ENCODE measurements at regions not wholly inside any gene's neighbourhood (a gene's known extent, or its start where the extent isn't known, plus 50 kb on each side); places are given as distances from the start of the nearest gene placed in this dataset.

DNA sequence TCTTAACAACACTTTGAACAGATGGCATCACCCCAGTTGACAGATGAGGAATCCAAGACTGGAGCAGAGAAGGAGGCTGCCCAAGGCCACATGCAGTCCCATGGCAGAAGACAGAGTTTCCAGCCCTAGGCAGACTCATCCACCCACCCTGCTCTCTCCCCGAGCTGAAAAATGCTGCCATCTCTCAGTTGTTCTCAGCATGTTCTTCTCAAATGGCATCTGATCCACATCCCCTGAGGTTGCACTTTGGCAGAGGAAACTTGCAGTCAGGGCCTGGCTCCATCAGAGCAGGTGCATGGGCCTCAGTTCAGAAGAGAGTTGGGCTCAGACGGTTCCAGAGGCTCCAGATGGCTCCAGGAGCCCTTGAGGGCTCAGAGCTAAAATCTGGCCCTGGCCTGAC lies 709.4 kb downstream of the MATN1 start:
- no peak for DNase-seq (ENCODE audit: low read depth)
- Histone ChIP-seq H3K4me3 (ENCODE audit: low read depth, low read length) (no peak overlapping the region), H3K27me3 (ENCODE audit: control insufficient read depth, insufficient read depth, low read length) (no peaks in the 10 kb centered on the region), H3K36me3 (ENCODE audit: control insufficient read depth, insufficient read depth, low read length) (no peaks in the 10 kb centered on the region)
- TF ChIP-seq, protein P1, sequence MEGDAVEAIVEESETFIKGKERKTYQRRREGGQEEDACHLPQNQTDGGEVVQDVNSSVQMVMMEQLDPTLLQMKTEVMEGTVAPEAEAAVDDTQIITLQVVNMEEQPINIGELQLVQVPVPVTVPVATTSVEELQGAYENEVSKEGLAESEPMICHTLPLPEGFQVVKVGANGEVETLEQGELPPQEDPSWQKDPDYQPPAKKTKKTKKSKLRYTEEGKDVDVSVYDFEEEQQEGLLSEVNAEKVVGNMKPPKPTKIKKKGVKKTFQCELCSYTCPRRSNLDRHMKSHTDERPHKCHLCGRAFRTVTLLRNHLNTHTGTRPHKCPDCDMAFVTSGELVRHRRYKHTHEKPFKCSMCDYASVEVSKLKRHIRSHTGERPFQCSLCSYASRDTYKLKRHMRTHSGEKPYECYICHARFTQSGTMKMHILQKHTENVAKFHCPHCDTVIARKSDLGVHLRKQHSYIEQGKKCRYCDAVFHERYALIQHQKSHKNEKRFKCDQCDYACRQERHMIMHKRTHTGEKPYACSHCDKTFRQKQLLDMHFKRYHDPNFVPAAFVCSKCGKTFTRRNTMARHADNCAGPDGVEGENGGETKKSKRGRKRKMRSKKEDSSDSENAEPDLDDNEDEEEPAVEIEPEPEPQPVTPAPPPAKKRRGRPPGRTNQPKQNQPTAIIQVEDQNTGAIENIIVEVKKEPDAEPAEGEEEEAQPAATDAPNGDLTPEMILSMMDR (IDR thresholded peaks at IDR 0.05; ENCODE audit: insufficient read depth, low read length, poor library complexity, severe bottlenecking) = no peak

DNA sequence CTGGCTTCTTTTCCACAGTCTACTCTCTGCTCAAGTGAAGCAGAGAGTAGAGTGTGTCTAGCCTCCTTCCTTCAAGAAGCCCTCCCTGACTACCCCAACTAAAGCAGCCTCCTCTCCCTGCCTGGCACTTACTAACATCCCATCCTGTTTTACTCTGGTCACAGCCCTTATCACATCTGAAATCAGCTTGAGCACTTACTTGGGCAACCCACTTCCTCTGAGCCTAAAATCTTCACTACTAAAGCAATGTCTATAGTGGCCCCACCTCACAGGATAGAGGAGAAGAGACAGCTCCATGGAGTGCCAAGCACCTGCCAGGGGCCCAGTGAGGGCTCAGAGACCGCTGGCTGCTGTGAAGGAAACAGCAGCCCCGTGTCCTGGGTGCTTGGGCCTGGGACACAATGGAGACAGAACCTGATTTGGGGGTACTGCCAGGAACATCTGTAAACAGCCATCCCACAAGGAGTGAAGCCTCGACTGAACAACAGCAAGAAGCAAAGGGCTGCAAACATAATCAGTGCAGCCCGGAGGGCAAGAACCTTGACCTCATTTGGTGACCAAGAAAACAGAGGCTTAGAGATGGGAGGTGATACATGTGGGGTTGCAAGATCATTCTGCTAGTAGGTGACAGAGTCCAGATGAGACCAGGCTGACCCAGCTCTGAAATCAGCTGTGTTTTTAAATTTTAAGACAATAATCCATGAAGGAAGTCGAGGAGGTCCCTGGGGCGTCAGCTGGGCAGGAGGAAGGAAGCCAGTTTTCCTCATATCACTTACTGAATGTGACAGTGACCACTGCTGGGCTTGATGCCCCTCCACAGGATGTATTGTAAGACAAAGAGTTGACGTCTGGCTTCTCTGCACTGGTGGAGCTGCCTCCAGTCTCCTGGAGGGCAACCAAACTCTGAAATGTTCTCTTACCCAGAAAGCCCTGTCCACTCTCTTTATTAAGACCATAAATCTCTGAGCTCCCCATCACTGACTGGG lies 710.6 kb downstream of the MATN1 start:
- TF ChIP-seq, protein P1 (IDR thresholded peaks at IDR 0.05; ENCODE audit: insufficient read depth, low read length, poor library complexity, severe bottlenecking) = no peak

GRCh38 chr1:30011970-30012369 lies 711.4 kb downstream of the MATN1 start:
- TF ChIP-seq, protein P1 (IDR thresholded peaks at IDR 0.05; ENCODE audit: insufficient read depth, low read length, poor library complexity, severe bottlenecking) = no peak
- DNase-seq (ENCODE audit: low read depth) = no peak
- Histone ChIP-seq H3K36me3 (ENCODE audit: control insufficient read depth, insufficient read depth, low read length) (no peaks in the 10 kb centered on the region), H3K4me3 (ENCODE audit: low read depth, low read length) (no peak overlapping the region), H3K27me3 (ENCODE audit: control insufficient read depth, insufficient read depth, low read length) (no peaks in the 10 kb centered on the region)

More for the DNA sequence above, 710.6 kb downstream of the MATN1 start:
- no peaks in the 10 kb centered on the region for H3K27me3 ChIP-seq (ENCODE audit: control insufficient read depth, insufficient read depth, low read length)
- DNase-seq (ENCODE audit: low read depth) = no peak
- no peak overlapping the region for H3K4me3 ChIP-seq (ENCODE audit: low read depth, low read length)
- H3K36me3 ChIP-seq (ENCODE audit: control insufficient read depth, insufficient read depth, low read length) = no peaks in the 10 kb centered on the region

DNA sequence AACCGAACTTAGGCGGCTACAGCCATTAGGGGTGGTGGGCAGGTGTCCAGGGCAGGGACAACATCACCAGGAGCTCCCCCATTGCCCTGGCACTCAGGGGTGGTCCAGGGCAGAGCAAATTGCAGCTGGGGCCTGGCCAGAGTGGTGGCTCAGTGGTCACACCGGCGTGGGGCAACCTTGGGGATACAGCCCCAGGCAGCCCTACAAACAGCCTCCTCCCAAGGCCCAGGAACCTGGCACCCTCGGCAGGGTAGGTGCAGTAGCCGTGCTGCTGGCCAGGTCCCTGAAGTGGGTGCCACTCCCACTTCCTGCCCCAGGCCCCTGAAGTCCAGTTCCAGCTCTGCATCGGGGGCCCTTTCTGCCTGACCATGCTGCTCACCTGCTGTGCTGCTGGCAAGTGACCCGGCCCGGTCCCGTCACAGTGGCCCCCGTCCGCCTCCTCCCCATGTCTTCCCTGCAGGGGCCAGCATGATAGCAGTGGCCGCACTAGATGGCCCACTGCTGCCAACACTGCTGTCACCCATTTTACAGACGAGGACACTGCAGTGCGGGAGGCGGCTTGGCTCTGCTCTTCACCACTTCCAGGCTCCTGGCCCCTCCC lies 712.8 kb downstream of the MATN1 start:
- no peaks in the 10 kb centered on the region for H3K36me3 ChIP-seq (ENCODE audit: control insufficient read depth, insufficient read depth, low read length)
- DNase-seq (ENCODE audit: low read depth) = no peak
- TF ChIP-seq, protein P1 (IDR thresholded peaks at IDR 0.05; ENCODE audit: insufficient read depth, low read length, poor library complexity, severe bottlenecking) = no peak

GRCh38 chr1:30009720-30010119 lies 713.7 kb downstream of the MATN1 start:
- TF ChIP-seq, protein P1 (IDR thresholded peaks at IDR 0.05; ENCODE audit: insufficient read depth, low read length, poor library complexity, severe bottlenecking) = no peak
- Histone ChIP-seq H3K4me3 (ENCODE audit: low read depth, low read length) (no peak overlapping the region), H3K27me3 (ENCODE audit: control insufficient read depth, insufficient read depth, low read length) (no peaks in the 10 kb centered on the region), H3K36me3 (ENCODE audit: control insufficient read depth, insufficient read depth, low read length) (no peaks in the 10 kb centered on the region)
- DNase-seq (ENCODE audit: low read depth) = no peak

More for the DNA sequence above, 712.8 kb downstream of the MATN1 start:
- Histone ChIP-seq H3K4me3 (ENCODE audit: low read depth, low read length) (no peak overlapping the region), H3K27me3 (ENCODE audit: control insufficient read depth, insufficient read depth, low read length) (no peaks in the 10 kb centered on the region)

All from kidney epithelial cell (primary cell).